ENCODE measurements at regions not wholly inside any gene's neighbourhood (a gene's known extent, or its start where the extent isn't known, plus 50 kb on each side); places are given as distances from the start of the nearest gene placed in this dataset.
"Not testable (repeated sequence)": the region's sequence is repeated elsewhere in the genome, so short reads cannot be mapped to it uniquely, and the experiment has no call there.

- no peak for DNase-seq
Observed at GRCh38 chr6:4653141-4653540, 123.1 kb upstream of the CDYL start.

DNA sequence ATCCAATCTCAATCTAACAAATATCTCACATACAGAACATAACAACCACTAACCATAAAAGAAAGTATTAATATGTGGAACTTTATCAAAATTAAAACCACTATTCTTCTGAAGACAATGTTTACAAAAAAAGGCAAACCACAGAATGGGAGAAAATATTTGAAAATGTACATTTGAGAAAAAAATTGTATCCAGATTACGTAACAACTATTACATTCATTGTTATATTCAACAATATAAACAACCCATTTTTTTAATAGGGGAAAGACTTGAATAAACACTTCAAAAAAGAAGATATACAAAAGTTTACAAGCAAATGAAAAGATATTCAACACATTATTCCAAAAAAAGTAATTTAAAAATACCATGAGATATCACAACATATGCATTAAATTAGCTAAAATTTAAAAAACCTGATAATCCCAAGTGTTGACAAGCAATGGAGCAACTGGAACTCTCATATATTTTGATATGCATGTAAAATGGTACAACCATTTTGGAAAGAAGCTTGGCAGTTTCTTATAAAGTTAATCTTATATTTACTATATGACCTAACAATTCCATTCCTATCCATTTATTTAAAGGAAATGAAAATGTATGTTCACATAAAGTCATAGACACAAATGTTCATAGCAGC is 124.3 kb upstream of the CDYL start:
- no peak for DNase-seq

DNA sequence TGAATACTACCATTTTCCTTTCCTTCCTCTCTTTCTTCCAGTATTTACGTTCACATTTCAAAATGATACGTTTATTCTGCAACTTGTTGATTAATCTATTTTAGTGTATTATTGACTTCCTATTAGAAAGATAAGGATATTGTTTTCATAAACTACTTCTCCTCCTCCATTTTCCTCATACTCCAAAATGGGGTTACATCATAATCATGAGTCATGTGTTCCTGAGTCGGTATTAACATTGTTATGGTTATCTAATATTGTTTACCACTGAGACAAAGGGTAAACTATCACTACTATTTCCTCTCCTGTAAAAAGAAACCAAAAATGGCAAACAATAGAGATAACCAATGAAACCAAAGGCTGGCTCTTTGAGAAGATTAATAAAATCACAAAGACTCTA is 126.5 kb upstream of the CDYL start:
- no peak for DNase-seq

DNA sequence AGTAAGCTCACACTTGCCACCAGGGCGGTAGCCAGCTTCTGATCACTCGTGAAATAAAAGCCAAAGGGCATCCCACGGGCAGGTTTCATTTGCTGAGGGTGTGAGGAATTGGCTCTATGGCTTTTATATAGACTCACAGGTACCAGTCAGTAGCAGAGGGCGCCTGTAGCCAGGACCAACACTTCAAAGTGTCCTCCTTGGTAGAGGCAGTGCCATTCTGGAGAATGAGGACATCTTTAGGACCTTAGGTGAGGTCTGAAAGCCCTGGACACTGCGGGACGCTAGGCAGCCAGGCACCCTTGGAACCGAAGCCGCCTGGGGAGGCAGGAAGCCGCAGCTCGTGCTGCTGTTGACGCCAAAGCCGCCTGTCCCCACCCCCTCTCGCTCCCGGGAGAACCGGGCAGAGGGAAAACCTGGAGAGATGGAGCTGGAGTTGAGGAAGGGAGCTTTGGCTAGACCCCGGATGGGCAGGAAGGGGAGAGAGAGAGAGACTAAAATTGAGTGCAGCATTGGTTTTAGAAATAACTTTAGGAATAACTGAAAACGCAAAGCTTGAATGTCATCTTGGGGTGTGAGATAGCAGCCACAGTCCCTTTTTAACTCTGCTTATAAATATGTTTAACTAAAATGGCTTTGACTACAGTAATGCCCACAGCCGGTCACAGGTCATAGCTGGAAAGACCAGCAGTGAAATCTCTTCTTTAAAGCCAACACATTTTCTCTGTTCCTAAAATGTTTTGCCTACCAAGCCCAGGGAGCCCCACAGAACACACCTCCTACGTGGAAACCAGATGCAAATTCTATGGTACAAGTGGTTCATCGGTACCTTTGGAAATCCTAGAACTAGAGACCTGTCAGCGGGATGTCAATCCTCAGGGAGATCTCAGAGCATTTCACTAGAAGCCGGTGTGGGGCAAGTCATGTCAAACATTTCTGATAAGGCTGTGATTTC is 128.5 kb upstream of the CDYL start:
- DNase-seq: peak; percentile 46

DNA sequence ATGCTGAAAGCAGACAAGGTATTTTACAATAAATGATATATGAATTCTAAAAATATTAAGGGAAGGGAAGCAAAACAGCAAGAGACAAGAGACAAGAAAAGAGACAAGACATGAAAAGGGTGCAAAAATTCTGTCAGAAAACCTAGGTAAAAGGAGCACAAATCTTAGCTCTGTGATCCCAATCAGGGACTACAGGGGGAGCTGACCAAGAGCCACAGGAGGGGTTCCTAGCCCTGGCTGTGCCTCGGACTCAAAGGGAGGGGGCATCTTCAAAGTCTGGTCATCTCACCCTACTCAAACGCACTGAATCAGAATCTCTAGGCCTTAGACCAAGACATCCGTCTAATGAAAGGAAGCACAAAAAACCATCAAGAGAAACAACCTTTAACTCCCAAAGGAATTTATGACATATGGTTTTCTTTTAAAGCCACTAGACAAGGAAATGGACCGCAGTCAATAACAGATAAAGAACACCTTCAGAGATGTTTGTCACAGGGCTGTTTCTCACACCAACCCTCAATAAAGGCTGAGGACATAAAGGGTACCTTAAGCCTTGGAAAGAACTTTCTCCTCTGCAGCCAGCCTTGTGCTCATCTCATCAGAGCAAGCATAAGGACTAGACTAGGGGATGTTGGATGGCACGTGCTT is 130.4 kb upstream of the CDYL start:
- no peak for DNase-seq

GRCh38 chr6:4644996-4645395 is 131.2 kb upstream of the CDYL start:
- DNase-seq: no peak

- no peak for DNase-seq
Observed at GRCh38 chr6:4641461-4641860, 134.7 kb upstream of the CDYL start.

- no peak for DNase-seq
Observed at GRCh38 chr6:4640139-4640538, 136.1 kb upstream of the CDYL start.

DNA sequence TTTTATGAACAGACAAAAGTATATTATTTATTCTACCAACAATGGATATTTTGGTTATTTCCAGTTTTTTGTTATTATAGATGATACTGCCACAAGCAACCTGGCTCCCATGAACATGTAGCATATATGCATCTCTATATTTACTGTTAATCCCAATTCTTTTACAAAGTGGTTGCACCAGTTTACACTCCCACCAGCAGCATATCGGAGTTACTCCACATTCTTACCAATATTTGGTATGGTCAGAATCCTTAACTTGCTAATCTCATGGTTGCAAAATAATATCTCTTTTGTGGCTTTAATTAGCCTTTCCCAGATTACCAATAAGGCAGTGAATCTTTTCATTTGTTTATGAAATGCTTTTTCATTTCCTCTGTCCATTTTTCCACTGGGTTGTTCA is 137.6 kb upstream of the CDYL start:
- DNase-seq: no peak

DNA sequence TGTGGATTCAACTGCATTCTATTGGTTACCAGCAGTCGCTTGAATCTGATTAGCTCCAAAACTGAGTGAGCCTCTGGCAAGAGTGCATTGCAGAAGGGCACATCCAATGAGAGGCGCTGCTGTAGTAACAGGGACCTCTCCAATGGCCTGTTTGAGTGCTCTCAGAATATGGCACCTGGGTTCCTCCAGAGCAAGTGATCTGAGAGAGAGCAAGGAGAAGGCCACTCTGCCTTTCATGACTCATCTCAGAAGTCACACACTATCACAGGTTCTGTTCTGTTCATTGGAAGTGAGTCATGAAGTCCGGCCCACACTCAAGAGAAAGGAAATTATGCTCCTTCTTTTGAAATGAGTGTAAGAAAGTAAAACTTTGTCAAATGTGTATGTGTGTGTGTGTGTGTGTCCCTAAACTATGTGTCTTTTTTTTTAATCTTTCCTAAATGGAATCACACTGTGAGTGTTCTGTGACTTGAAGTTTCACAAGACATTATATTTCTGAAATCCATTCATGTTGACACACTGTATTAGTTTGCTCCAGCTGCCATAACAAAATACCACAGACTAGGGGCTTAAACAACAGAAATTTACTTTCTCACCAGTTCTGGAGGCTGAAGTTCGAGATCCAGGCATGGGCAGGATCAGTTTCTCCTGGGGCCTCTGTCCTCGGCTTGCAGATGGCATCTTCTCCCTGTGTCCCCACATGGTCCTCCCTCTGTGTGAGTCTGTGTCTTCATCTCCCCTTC is 138.3 kb upstream of the CDYL start:
- no peak for DNase-seq

- no peak for DNase-seq
Observed at GRCh38 chr6:4636881-4637224, 139.4 kb upstream of the CDYL start.

DNA sequence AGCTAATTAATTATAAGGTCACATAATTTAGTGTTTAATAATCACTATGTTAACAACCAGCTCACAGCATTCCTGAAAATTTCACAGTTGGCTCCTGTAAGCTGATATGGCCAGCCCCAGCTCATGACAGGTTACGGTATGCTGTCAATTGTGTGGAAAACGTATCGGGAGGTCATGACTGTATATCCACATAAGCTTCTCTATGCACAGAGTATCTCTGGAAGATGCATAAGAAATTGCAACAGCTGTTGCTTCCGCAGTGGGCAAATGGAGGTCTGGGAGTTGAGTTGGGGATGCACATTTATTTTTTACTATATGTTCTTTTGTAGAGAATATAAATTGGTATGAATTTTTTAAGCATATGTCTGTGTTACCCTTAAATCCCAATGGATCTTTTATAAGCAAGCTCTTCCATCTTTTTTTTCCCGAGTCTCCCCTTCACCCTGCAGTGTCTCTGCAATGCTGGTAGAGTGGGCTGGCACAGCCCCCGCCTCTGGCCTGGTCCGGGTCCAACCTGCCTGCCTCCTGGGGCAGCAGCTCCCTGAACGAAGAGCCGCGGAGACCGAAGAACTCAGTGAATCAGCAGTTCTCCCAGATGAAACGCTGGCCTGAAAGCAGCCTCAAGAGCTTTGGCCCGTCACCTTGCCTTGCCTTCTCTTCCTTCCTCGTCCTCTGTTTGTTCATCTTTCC is 139.9 kb upstream of the CDYL start:
- no peak for DNase-seq

DNA sequence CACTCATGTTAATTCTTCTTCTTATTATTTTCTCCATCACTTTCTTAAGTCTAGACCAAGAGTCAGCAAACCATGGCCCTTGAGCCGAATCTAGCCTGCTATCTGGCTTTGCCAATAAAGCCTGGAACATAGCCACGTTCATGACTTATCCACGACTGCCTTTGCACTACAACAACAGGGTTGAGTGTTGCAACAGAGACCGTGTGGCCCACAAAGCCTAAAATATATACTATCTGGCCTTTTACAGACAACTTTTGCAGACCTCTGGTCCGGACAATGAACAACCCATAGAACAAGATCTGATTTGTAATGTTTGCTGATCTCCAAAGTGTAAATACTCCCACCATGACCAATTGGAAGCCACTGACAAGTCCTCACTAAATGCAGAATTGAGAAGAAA is 140.5 kb upstream of the CDYL start:
- DNase-seq: no peak

GRCh38 chr6:4632421-4632820 is 143.8 kb upstream of the CDYL start:
- DNase-seq: no peak

- not testable (repeated sequence) for DNase-seq
Observed at GRCh38 chr6:4629789-4630188, 146.4 kb upstream of the CDYL start.

- no peak for DNase-seq
Observed at GRCh38 chr6:4625557-4625956, 150.6 kb upstream of the CDYL start.

- DNase-seq: no peak
Observed at GRCh38 chr6:4624726-4625125, 151.5 kb upstream of the CDYL start.

DNA sequence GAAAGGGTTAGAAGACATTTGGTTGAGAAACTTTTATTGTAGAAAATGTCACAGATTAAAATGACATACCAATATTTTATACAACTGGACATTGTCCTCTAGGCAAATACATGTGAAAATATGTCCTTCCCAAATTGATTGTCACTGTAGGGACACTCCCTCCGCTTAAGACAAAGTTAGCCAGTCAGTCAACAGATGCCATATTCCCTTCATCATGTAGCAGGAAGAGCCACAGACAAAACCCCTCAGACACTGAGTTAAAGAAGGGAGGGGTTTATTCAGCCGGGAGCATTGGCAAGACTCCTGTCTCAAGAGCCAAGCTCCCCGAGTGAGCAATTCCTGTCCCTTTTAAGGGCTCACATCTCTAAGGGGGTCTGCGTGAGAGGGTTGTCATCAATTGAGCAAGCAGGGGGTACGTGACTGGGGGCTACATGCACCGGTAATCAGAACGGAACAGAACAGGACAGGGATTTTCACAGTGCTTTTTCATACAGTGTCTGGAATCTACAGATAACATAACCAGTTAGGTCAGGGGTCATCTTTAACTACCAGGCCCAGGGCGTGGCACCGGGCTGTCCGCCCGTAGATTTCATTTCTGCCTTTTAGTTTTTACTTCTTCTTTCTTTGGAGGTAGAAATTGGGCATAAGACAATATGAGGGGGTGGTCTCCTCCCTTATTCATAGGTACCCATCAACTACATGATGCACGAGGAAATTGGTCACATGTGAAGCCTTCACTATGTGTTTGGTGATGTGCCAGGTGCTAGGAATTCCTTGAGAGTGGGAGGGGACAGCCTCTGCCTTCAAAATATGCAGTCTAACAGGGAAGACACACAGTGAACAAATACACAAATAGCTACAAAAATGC is 155.7 kb upstream of the CDYL start:
- no peak for DNase-seq

DNA sequence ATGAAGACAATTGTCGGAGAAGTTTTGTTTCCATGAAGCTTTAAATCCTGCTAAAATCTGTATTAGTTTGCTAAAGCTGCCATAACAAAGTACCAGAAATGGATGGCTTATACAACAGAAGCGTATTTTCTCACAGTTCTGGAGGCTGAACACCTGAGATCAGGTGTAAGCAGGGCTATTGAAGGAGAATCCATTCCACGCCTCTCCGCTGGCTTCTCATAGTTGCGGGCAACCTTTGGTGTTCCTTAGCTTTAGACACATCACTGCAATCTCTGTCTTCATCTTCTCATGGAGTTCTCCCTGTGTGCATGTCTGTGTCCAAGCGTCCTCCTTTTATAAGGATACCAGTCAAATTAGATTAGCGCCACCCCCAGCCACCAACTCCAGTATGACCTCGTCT is 159.9 kb upstream of the CDYL start:
- DNase-seq: no peak

DNA sequence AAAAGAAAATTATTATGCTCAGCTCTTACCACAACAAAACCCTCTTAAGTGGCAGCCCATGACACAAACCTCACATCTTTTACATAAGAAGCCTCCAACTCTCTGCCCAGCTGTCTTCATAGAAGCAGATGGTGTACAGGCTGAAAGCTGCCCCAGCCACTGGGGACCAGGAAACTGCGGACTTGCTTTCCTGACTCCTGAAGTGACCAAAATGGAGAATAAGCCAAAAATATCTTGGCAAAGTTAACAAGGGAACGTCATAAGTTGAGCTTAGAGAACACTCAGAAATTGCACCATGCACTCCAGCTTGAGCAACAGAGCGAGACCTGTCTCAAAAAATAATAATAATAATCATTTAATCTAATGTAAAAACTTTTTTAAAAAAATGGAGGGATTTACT is 160.3 kb upstream of the CDYL start:
- DNase-seq: no peak

- DNase-seq: no peak
Observed at GRCh38 chr6:4615231-4615630, 161.0 kb upstream of the CDYL start.

DNA sequence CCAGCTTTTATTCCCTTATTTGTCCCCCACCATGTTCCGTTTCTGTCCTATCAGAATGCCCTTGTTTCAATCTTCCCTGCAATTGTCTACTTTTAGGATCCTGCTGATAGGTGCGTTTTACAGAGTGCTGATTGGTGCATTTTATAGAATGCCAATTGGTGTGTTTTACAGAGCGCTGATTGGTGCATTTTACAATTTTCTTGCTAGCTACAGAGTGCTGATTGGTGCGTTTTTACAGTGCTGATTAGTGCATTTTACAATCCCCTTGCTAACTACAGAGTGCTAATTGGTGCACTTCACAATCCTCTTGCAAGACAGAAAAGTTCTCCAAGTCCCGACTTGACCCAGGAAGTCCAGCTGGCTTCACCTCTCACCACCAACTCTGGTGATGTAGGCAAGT is 161.6 kb upstream of the CDYL start:
- DNase-seq: no peak

Data from NCI-H510A (cell line).